Activated naive CD8-positive, alpha-beta T cell treated with anti-CD3 and anti-CD28 coated beads, Interleukin-2, amount 10 ng/mL, durations not matched to agents 7 days and 5 days (primary cell): ENCODE measurements at regions not wholly inside any gene's neighbourhood (a gene's known extent, or its start where the extent isn't known, plus 50 kb on each side); places are given as distances from the start of the nearest gene placed in this dataset.
A peak's percentile ranks its signal among the peaks of the same experiment; 100 is the strongest.

Experiments
- ATAC-seq: fragments of 150-1000 bp; cut with Tn5 transposase; one replicate; pipeline ENCODE4 v1.10.0; 2021; ENCODE audit warnings: low read depth, moderate library complexity
- POLR2A ChIA-PET: fragments of 350-600 bp; sonication (Branson Sonifier 250); formaldehyde crosslinking; loops from one replicate; lab custom pipeline; 2021; ENCODE audit warnings: antibody characterized with exemption; lab: Charles Lee
- DNase-seq: peaks from one replicate; pipeline ENCODE4 v3.0.0; 2021
- H3K27ac Mint-ChIP-seq: one replicate; pipeline ENCODE4 v1.8.0; 2022; ENCODE audit warnings: mild to moderate bottlenecking, mixed read lengths
- H3K27me3 Mint-ChIP-seq: one replicate; pipeline ENCODE4 v1.8.0; 2022; ENCODE audit warnings: mild to moderate bottlenecking, moderate library complexity, mixed read lengths
- H3K36me3 Mint-ChIP-seq: one replicate; pipeline ENCODE4 v1.8.0; 2021; ENCODE audit warnings: mild to moderate bottlenecking, mixed read lengths
- H3K4me1 Mint-ChIP-seq: one replicate; pipeline ENCODE4 v1.8.0; 2021; ENCODE audit warnings: mixed read lengths
- H3K4me3 Mint-ChIP-seq: one replicate; pipeline ENCODE4 v1.8.0; 2022; ENCODE audit warnings: mild to moderate bottlenecking, moderate library complexity, mixed read lengths
- H3K9me3 Mint-ChIP-seq: one replicate; pipeline ENCODE4 v1.8.0; 2021; ENCODE audit warnings: mixed read lengths

GRCh38 chr21:41066086-41066938, 101.6 kb upstream of the BACE2 start:
- H3K27me3 Mint-ChIP-seq, result peaks cover 27% of the 10 kb centered on the region
- DNase-seq (no peak), ATAC-seq (no peak)
- no peak overlapping the region for H3K27ac Mint-ChIP-seq
- no peak overlapping the region for H3K4me3 Mint-ChIP-seq
- H3K4me1 Mint-ChIP-seq, result peaks cover 3% of the 10 kb centered on the region
- POLR2A ChIA-PET, result no interaction called here
- H3K9me3 Mint-ChIP-seq, result no peaks in the 10 kb centered on the region
- H3K36me3 Mint-ChIP-seq, result no peaks in the 10 kb centered on the region

DNA sequence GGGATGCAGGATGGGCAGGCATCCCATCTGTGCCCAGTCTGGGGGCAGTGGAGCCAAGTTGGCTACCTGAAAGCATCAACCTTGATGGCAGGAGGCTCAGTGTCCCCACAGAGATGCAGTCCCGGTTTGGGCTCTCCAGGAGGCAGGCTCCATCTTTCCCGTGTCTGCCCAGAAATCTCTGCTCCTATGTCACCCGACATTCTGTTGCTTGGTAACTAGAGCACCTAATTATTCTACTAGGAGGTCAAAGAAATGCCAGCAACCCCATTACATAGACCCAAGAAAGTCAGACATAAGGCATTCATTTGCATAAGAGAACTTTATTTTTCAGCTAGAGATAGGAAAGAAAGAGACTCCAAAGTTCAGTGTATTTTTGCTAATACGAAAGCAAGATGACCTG, 100.3 kb upstream of the BACE2 start:
- Mint-ChIP-seq H3K9me3 (no peaks in the 10 kb centered on the region), H3K4me3 (no peak overlapping the region), H3K4me1 (peaks cover 3% of the 10 kb centered on the region), H3K36me3 (no peaks in the 10 kb centered on the region), H3K27ac (no peak overlapping the region), H3K27me3 (peaks cover 27% of the 10 kb centered on the region)
- DNase-seq (no peak), ATAC-seq (no peak)
- POLR2A ChIA-PET, result no interaction called here

DNA sequence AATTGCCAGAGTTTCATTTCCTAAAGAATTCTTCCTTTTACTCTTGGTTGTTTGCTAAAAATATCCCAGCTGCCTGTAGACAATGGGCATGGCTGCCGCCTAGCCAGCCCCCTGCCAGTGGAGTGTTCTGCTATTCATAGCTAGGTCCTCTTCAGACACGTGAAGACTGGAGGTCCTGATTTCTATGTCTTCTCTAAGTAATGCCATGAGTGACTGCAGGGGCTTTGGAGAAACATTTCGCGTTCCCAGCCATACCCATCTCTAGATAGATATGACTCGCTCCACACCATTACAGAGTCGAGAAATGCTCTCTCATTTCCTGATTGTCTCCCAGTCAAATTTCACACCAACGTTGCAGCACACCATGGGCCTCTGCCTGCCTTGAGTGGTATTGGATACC, 99.5 kb upstream of the BACE2 start:
- peak overlapping the region; percentile 26 for H3K4me3 Mint-ChIP-seq
- POLR2A ChIA-PET, result no interaction called here

DNA sequence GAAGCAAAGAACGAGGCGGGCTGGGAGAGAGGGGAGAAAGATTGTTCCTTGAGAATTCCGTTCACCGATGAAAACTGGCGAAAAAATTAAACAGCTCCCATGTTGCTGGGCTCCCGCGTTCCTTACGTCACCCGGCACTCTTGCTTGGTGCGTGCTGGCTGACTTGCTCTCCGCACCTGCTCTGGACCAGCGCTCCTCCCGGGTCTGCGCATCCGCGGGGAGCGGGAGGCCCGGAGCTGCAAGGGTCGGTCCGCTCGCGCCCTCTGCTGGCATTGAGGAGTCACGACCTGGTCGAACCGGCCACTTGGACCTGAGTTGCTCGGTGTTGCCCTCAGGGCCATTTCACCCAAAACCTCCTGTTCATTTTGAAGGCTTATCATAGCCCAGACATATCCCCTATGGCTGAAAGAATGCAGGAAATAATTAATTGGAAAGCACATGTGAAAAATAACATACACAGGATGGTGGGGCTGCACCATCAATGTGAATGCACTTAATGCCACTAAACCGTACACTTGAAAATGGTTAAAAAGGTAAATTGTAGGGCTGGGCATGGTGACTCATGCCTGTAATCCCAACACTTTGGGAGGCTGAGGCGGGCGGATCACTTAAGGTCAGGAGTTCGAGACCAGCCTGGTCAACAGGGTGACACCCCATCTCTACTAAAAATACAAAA, 98.9 kb upstream of the BACE2 start:
- Mint-ChIP-seq H3K36me3 (no peaks in the 10 kb centered on the region), H3K4me3 (no peak overlapping the region), H3K27ac (no peak overlapping the region), H3K27me3 (peaks cover 30% of the 10 kb centered on the region), H3K4me1 (peaks cover 3% of the 10 kb centered on the region), H3K9me3 (no peaks in the 10 kb centered on the region)
- ATAC-seq (peak; percentile 78), DNase-seq (peak; percentile 74)
- POLR2A ChIA-PET, result no interaction called here

More for the DNA sequence above, 99.5 kb upstream of the BACE2 start:
- no peaks in the 10 kb centered on the region for H3K36me3 Mint-ChIP-seq
- H3K4me1 Mint-ChIP-seq, result peaks cover 3% of the 10 kb centered on the region
- no peak overlapping the region for H3K27ac Mint-ChIP-seq
- peaks cover 30% of the 10 kb centered on the region for H3K27me3 Mint-ChIP-seq
- no peaks in the 10 kb centered on the region for H3K9me3 Mint-ChIP-seq
- ATAC-seq (no peak), DNase-seq (no peak)

- ATAC-seq (no peak), DNase-seq (no peak)
- Mint-ChIP-seq H3K4me1 (peaks cover 3% of the 10 kb centered on the region), H3K9me3 (no peaks in the 10 kb centered on the region), H3K27ac (no peak overlapping the region), H3K36me3 (no peaks in the 10 kb centered on the region), H3K27me3 (peaks cover 30% of the 10 kb centered on the region), H3K4me3 (no peak overlapping the region)
- POLR2A ChIA-PET, result no interaction called here
Observed at GRCh38 chr21:41070284-41070683, 97.7 kb upstream of the BACE2 start.

DNA sequence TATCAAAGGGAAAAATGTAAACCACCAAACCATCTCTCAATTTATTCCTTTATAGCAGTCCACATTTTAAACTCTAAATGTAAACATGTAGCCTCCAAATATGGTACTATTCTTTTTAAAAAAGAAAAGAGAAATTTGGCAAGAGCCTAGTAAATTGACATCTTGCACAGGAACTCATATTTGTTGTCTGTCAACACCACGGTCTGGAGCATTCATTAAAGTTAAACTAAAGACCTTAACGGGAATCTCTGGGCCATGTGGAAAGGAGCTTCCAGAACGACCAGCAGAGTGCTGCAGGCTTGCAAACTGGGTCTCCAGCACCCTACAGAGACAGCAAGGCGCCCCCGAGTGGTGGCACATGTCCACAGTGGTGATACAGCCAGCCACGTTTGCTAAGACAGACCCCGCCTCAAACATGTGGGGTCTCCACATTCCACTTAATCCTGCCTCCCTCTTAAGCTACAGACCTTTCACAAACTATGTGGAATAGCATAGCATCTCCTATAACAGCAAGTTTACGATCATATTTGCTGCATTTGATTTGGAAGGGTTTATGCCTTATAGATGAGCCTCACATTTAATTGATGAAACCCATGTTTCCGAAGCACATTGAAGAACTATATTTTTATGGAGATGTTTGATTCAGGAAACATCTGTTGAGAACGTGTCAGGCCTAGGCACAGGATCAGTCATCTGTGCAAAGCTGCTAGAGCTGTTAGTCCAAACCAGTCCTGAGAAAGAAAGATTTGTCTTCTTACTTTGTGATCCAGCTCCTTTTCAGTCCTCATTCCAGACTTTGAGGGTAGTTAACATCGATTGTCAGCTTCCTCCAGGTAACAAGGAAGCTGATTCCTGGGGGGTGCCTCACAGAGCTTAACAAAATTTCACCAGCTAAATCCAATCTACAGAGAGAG, 96.4 kb upstream of the BACE2 start:
- H3K27me3 Mint-ChIP-seq, result peaks cover 28% of the 10 kb centered on the region
- DNase-seq (no peak), ATAC-seq (no peak)
- H3K4me3 Mint-ChIP-seq, result no peak overlapping the region
- no peaks in the 10 kb centered on the region for H3K36me3 Mint-ChIP-seq
- H3K27ac Mint-ChIP-seq, result no peak overlapping the region
- peaks cover 3% of the 10 kb centered on the region for H3K4me1 Mint-ChIP-seq
- POLR2A ChIA-PET, result no interaction called here
- no peaks in the 10 kb centered on the region for H3K9me3 Mint-ChIP-seq

GRCh38 chr21:41073558-41073957, 94.4 kb upstream of the BACE2 start:
- no peaks in the 10 kb centered on the region for H3K9me3 Mint-ChIP-seq
- peaks cover 11% of the 10 kb centered on the region for H3K27me3 Mint-ChIP-seq
- ATAC-seq, result no peak

GRCh38 chr21:41074396-41075184, 93.4 kb upstream of the BACE2 start:
- Mint-ChIP-seq H3K27ac (no peak overlapping the region), H3K36me3 (no peaks in the 10 kb centered on the region), H3K27me3 (peaks cover 8% of the 10 kb centered on the region)

More at GRCh38 chr21:41073558-41073957, 94.4 kb upstream of the BACE2 start:
- POLR2A ChIA-PET, result no interaction called here
- Mint-ChIP-seq H3K27ac (no peak overlapping the region), H3K4me3 (no peak overlapping the region), H3K36me3 (no peaks in the 10 kb centered on the region), H3K4me1 (peaks cover 3% of the 10 kb centered on the region)
- no peak for DNase-seq

GRCh38 chr21:41075656-41076055, 92.3 kb upstream of the BACE2 start:
- H3K4me1 Mint-ChIP-seq, result no peaks in the 10 kb centered on the region
- ATAC-seq (no peak), DNase-seq (no peak)
- POLR2A ChIA-PET, result no interaction called here
- no peak overlapping the region for H3K27ac Mint-ChIP-seq
- H3K36me3 Mint-ChIP-seq, result no peaks in the 10 kb centered on the region
- no peaks in the 10 kb centered on the region for H3K9me3 Mint-ChIP-seq
- H3K4me3 Mint-ChIP-seq, result no peak overlapping the region
- H3K27me3 Mint-ChIP-seq, result peaks cover 10% of the 10 kb centered on the region

More at GRCh38 chr21:41074396-41075184, 93.4 kb upstream of the BACE2 start:
- POLR2A ChIA-PET, result no interaction called here
- no peak for DNase-seq
- no peaks in the 10 kb centered on the region for H3K9me3 Mint-ChIP-seq
- ATAC-seq, result no peak
- H3K4me1 Mint-ChIP-seq, result no peaks in the 10 kb centered on the region
- no peak overlapping the region for H3K4me3 Mint-ChIP-seq

DNA sequence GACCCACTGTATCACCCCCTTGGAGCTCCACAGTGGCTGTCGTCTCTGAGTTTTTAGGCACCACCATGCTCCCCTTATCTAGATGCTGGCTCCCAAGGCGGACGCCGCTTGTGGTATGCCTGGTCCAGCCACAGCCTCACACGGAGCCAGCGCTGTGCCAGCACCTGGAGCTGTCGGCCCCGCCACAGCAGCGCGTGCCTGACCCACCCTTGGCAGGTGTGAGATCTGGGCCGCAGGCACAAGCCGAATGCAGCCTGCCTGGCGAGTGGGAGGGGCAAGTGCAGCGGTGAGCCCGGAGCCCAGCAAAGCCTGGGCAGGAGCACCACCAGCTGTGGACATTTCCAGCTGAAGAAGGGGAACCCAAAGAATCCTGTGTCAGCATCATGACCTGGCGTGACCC, 91.9 kb upstream of the BACE2 start:
- Mint-ChIP-seq H3K27ac (no peak overlapping the region), H3K4me3 (no peak overlapping the region), H3K27me3 (peaks cover 10% of the 10 kb centered on the region), H3K9me3 (no peaks in the 10 kb centered on the region), H3K4me1 (no peaks in the 10 kb centered on the region), H3K36me3 (no peaks in the 10 kb centered on the region)
- ATAC-seq (no peak), DNase-seq (no peak)
- POLR2A ChIA-PET, result no interaction called here

DNA sequence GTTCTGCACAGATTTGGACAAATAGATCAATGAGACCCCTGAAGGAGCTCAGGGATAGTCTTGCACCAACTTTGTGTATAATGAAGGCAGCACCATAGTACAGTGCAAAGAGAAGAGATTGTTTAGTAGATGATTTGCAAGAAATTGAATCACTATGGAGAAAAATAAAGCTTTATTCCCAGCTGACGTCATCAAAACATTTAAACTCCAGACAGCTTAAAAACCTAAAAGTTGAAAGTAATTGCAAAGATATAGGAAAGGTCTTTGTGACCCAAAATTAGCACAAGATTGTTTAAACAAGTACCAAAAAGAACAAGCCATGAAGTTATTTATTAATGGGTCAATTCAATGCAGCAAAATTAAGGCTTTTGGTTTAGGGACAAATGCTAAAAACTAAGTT, 88.8 kb upstream of the BACE2 start:
- POLR2A ChIA-PET, result no interaction called here
- DNase-seq (no peak), ATAC-seq (no peak)
- H3K36me3 Mint-ChIP-seq, result no peaks in the 10 kb centered on the region
- no peak overlapping the region for H3K4me3 Mint-ChIP-seq
- H3K4me1 Mint-ChIP-seq, result no peaks in the 10 kb centered on the region
- H3K27ac Mint-ChIP-seq, result no peak overlapping the region
- H3K9me3 Mint-ChIP-seq, result no peaks in the 10 kb centered on the region
- H3K27me3 Mint-ChIP-seq, result peaks cover 12% of the 10 kb centered on the region

GRCh38 chr21:41080485-41081121, 87.4 kb upstream of the BACE2 start:
- Mint-ChIP-seq H3K4me1 (no peaks in the 10 kb centered on the region), H3K9me3 (no peaks in the 10 kb centered on the region), H3K36me3 (no peaks in the 10 kb centered on the region), H3K27ac (no peak overlapping the region), H3K4me3 (no peak overlapping the region), H3K27me3 (peaks cover 12% of the 10 kb centered on the region)
- DNase-seq (no peak), ATAC-seq (no peak)
- POLR2A ChIA-PET, result no interaction called here
